Epidermal melanocyte (primary cell): ENCODE measurements at regions not wholly inside any gene's neighbourhood (a gene's known extent, or its start where the extent isn't known, plus 50 kb on each side); places are given as distances from the start of the nearest gene placed in this dataset.

Experiments
- DNase-seq: peaks from one replicate; pipeline ENCODE4 v3.0.0; 2011; ENCODE audit warnings: low spot score; ENCODE audit not compliant: insufficient read length

DNA sequence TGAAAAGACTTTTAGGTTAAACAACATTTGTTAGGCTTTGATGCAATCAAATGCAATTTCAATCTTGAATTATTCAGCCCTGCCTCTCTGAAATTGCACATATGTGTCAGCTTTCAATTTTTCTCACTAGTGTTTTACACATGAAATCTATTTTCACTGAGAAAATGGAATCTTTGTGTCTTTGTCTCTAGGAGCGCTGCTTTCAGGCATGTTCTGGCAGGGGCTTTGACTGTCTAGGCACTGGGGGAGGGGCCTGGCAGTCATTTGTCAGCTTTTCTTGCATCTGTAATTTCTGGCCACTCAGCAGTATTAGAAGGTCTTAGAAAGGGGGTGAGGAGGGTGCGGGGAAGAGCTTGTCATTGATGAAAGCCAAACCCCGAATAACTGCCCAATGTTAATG lies 264.4 kb downstream of the PTPRC start:
- DNase-seq, result no peak

DNA sequence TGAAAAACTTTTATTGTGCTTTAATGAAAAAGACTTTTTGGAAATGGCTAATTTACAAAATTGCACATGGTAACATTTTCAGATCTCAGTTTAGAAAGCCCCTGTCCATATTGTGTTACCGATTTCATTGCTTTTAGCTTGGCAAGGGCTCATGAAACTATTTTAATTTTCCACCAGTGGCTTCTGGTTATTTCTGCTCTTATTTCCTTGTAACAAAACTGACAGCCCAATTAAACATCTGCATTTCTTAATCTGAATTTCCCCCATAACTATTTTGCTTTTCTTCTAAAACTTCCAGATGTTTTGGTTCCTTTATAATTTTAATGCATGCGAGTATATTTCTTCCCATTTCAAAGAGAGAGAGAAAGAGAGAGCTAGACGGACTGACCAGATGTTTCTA lies 264.8 kb downstream of the PTPRC start:
- no peak for DNase-seq

DNA sequence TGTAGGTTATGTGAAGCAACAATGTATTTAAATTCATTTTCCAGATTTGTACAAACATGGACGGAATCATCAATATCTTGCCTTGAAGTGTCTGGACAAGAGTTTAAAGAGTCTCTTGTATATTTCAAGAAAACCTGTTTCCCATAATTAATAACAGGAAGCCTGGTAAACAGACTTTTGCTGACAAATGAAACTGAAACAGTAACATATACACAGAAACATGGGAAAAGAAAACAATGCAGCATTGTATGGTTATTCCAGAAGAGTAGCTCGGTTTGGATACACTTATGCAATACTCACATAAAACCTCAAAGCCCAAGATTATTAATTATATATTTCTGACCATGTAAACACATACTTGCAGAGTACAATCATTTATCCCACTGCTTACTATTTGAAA lies 265.5 kb downstream of the PTPRC start:
- DNase-seq, result no peak

DNA sequence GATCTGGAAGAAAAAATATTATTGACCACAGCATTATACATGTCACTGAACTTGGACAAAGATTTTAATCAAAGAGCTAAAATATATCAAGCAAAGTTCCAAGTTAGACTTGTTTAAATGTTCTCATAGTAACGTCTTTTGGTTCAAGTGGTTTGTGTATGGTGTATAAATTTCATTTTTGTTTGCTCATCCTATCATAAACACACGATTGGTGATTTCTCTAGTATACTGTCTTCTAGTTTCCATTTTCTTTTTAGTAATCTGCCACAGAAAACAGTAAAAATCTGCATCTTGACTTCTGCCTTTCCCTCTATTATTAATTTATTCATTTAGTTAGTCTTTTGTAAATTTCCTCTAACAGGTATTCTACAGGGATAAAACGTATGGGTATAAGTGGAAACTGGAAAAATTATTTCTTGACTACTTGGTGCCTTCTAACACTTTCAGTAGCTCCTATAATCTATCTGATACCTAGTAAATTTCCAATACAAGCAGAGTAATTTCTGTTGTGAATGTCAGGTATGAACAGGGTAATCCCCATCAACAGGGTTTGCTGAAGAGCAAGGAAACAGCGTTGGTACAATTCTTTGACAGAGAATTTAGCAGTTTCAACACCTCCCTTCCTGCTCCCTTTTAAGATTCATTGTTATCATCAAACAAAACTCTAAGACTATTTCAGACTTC lies 268.0 kb downstream of the PTPRC start:
- DNase-seq, result no peak

DNA sequence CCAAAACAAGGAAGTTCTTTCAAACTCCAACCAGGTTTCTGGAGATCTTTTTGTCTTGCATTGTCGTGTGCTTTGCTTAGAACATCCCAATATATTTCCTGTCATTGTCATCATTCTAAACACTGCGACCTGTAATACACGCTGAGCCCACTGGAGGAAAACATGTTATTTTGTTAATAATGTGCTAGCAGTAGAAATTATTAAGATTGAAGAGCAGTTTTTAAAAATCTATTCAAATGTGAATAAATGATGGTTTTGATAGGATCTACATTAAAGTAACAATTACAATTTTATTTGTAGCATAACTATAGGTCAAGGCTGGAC lies 268.5 kb downstream of the PTPRC start:
- DNase-seq, result no peak

DNA sequence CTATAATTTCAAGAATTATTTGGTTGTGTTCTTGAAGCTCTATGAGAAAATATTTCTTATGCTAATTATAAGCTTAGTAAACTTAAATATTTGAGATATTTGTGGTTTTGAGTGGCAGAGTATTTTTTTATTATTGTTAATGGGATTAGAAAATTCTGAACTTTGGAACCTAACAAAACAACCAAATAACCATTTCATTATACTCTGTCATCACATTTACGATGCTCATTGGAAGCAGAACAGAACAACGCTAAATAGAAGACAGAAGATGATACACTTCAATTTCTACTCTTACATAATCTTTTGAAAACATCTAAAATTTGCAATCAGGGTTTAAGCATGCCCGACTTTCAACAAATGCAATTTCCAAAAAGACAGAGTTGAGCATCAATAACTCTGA lies 270.2 kb downstream of the PTPRC start:
- no peak for DNase-seq

DNA sequence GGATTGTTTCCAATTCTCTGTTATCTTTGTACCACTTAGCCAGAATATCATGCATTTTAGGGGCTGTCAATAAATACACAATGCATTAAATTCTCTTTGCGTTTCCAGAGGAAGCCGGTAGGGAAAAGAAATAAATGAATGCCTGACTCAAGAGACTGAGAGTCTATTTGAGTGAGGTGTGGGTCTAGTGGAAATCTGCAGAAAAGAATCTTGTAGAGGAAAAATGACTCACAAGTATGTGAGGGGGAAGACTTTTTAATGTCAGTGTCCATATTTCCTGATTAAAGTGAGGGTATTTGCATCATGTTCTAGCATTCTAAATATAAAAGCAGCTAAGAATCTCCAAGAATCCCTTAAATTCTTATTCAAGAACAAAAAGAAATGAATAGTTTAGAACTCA lies 271.1 kb downstream of the PTPRC start:
- DNase-seq, result no peak

DNA sequence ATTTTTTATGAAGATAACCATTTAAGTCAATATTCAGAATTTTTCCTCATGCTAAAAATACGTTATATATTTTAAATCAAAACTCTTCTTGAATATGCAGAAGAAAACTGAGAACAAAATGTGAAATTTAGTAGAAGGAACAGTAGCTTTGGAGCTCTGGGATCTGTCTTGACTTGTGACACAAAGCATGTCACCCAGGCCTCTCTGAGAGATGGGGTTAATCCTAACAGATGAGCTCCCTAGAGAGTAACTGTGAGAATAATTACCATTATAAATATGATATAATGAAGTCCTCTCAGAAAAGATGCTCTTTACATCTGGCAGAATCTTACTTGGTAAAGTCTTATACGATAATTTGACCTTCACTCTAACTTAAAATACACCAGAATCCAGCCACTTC lies 272.0 kb downstream of the PTPRC start:
- DNase-seq, result no peak

DNA sequence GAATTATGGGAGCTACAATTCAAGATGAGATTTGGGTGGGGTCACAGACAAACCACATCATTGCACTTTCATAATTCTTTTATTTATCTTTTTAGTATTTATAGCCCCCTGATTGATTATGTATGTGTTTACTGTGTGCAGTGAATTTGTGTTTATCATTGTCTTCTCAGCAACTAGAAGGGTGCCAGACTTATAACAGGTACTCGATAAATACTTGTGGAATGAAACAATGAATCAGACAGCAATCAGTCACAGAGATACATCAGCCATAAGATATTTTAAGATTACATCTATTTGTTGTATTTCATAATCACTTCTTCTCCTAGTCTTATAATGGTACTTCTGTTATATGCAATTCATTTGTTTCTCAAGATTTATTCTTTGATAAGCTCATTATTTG lies 273.2 kb downstream of the PTPRC start:
- DNase-seq, result no peak

DNA sequence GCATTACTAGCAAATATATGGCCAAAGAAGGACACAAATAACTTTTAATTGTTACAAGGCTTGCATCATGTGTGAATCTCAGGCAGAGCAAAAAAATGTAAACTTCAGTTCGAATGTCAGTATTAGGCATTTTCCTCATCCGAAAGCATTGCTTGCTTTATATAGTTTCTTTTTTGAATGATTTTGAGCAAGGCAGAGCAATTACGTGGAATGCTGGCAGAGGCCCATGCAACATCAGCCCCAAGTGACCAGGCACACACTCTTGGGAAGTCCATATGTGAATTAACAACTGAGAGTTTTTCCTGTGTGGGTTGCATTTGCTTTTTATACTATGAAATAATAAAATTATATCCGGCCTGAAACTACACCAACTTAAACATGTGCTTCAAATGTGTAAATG lies 274.8 kb downstream of the PTPRC start:
- DNase-seq, result no peak

DNA sequence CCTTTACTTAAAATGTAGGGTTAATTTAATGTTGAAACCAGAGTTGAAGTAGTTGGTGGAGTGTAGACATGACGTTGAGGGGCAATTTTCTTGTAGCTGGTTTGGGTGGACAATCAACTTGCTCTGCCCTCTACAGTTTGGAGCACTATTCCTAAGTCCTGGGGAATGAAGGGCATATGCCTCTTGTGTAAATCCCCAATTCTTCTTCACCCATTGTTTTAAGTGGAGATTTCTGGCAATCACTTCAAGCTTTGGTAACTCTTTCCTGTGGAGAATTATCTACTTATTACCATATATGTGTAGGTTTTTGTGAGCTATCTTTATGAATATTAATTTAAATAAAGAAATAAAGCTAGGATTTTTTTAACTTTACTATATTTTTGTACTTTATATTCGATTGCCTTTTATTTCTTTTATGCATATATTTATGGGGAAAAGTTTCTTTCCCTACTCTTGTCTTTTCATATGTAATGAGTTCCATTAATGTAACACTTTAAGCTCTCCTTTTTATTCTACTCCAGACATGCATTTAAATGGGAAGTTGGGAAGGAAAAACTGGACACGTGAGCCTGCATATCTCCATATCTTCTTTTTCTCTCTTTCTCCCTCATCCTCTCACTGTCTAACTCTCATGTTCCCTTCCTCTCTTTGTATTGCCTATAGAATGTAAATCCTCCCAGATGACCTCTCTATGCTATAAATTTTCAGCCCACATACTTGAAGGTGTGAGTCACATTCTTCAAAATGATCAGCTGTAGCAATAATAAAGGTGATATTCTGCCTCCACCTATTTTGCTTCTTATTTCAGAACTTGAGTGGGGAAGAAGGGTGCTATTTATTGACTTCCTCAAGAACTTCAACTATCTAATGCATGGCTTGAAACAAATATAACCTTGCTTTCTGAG lies 276.7 kb downstream of the PTPRC start:
- no peak for DNase-seq

DNA sequence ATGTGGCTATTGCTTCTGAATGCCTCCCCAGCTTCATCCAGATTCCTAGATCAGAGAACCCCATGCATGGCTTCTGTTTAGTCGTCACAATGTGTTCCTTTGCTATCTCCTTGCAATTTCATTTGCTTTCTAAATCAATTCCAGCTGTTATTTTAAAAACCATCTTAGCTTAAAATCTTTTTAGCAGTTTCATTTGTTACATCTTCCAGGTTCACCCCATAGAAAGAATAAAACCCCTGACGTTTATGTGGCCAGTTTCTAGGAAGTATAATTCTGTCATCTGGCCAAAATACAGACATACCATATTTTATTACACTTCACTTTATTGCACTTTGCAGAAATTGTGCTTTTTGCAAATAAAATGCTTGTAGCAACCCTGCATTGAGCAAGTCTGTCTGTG lies 278.4 kb downstream of the PTPRC start:
- no peak for DNase-seq

DNA sequence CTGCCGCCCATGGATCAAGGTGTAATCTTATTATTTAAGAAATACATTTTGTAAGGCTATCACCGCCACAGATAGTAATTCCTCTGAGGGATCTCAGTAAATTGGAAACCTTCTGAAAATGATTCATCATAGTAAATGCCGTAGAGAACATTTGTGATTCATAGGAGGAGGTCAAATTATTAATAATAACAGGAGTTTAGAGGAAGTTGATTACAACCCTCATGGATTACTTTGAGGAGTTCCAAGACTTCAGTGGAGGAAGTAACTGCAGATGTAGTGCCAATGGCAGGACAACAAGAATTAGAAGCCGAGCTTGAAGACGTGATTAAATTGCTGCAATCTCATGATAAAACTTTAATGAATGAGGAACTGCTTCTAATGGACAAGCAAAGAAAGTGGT lies 280.1 kb downstream of the PTPRC start:
- DNase-seq, result no peak

DNA sequence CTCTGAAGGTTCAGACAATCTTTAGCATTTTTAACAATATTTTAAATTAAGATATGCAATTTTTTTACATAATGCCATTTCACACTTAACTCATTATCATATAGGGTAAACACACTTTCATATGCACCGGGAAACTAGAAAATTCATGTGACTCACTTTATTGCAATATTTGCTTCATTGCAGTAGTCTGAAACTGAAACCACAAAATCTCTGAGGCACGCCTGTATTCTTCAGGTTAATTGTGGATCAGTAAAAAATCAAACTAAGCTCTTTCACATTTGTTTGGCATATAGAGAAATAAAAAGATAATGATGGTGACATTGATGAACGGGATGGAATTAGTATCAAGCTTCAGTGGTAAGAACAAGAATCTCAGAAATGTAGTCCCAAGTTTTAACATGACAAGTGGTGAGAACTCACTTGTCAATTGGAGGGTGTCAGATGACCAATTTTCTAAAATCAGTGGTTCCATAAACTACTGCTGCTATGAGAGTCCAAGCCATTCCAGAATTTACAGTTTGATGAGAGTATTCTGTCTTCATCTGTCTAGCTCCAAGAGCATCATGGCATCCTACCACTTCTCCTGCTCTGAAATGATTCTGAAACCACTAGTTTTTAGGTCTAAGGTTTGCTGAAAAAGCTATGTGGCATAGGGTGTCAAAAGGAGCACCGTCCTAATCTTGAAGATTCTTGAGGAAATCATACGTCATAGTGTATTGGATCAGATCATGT lies 281.0 kb downstream of the PTPRC start:
- no peak for DNase-seq

DNA sequence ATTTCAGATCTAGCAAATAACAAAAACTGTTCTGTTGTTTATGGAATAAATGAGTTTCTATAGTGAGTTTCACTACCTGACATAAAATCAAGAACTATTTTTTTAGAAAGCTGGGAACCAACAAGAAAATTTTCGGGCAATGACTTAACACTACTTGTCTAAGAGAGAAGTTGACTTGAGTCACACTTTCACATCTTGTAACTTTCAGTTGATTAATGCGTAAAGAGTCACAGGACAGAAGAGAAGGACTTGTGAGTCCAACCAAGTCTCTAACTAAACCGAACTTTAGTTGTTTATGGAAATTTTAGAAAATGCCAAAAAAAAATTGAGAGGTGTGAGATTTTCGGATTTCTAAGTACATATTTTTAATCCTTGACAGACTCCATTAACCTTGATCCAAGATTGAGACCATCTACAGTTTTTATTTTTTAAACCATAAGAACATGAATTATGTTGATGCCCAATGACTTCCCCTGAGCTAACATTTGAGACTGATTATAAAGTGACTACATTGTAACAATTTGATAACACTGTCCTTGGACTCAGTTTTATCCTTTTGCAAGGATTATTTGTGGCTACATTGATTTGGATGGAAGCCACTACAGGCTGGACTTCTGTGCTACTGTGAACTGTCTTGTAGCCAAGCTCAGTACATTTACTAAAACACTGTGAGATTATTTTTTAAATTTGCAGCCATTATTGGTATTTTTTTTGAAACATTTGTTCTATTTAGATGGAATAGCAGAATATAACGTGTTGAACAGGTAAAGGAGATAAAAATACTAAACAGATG lies 284.0 kb downstream of the PTPRC start:
- DNase-seq, result no peak

DNA sequence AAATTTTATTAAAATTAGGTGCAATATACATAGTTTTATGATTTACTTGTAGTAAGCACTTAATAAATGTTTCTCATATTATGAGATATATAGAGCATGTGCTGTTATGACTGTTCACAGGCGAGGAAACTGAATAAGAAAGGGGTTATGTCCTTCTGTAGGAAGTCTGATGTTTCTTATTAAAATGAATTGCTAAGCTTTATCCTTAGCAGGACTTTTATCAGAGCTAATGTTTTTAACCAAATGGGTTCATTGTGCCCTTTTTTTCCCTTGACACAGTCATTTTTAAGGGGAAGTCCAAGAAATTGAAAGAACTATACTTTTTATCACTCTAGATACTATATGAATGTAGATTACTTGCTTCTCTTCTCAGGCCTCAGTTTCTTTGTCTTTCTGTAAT lies 285.2 kb downstream of the PTPRC start:
- no peak for DNase-seq

DNA sequence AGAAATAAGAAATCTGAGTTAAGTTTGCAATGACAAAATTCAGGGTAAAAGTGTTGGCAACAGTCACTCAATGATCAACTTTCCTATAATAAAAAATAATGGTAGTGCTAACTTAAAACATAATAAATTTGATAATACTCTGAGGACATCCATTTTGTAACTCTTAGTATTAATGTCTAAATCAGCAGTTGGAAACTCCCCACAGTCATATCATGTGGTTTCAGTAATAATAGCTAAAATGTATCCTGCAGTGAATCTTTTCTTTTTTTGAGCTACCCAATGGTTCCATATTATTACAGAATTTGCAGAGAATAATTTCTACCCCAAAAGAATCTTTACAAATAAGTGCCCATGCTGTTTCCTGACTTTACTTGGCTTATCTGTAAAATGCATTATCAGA lies 286.7 kb downstream of the PTPRC start:
- no peak for DNase-seq

DNA sequence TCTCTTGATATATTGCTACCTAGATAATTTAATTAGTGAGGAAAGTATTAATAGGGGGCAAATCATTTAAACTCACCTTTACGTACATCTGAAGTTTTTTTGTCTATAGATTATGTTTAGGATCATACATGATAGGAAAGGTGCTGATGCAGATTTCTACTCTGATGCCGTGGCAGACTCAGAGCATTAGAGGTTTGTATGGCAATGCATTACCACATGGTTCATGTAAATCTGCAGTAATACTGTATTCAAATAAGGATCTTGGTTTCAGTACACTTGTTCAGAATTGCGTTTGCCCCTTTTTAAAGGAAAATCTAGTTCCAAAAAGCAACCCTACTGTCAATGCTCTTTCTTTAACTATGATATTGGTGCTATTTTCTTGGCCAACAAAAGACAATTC lies 288.3 kb downstream of the PTPRC start:
- no peak for DNase-seq

DNA sequence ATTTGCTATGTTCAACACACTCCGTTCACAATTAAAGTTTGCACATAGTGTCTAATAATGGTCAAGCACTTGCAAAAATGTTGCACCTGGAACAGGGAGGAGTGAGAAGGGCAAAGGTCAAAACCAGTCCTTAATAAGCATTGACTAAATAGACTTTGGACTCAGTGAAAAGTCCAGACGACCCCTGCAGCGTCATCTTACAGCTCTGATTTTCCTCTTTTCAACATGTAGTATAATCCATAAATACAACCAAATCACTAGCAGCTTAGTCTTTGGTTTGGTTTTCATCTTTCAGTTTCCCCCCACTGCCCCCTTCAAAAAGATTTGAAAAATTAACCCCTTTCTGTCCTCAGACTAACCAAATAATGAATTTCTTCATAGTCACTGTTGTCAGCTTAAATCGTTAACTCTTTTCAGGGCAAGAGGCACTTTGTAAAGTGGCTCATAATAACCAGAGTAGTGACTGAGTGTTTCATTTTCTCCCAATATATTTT lies 290.3 kb downstream of the PTPRC start:
- no peak for DNase-seq

DNA sequence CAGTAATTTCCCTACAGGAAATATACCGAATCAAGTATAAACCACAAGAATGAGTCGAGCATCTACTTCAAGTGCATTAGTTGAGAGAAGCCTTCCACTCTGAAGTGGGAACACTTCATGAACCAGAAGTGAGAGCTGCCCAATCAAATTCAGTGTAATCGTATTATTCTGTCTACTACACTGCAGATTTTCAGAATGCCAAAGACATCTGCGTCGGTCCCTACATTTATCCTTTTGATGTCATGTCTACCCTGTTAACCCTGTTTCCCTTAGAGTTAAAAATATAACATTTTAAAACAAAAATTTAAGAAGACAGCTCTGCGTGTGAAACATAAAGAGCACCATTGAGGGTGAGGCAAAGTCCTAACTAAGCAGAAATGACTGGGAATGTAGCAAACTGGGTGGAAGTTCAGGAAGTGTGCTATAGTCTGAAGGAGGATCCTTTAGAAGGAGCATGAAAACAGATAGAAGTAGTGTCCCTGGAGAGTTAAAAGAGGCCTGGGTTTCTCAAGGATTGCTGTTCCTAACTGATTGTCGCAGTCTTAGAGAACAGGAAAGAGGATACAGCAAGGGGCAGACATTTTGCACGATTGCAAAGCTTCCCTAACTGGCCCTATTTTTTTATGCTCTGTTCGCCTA lies 291.2 kb downstream of the PTPRC start:
- DNase-seq, result no peak
